HCT116 (cell line): ENCODE measurements at regions not wholly inside any gene's neighbourhood (a gene's known extent, or its start where the extent isn't known, plus 50 kb on each side); places are given as distances from the start of the nearest gene placed in this dataset.

Experiments used
- ATAC-seq: fragments of 200-7000 bp; cut with Tn5 transposase; 2 replicates; pipeline ENCODE4 v1.9.1; 2020; ENCODE audit warnings: mild to moderate bottlenecking, moderate library complexity
- BruUV-seq: library from RNA; stranded (reverse); fragments of 400-500 nt; replicated peaks from 2 replicates; lab custom pipeline; 2021; lab: Mats Ljungman, UMichigan
- CTCF ChIA-PET: fragments of 300-600 bp; sonication (Branson Sonifier 250); formaldehyde crosslinking; loops from one replicate; lab custom pipeline; 2021; ENCODE audit warnings: antibody characterized with exemption; lab: Charles Lee
- POLR2A ChIA-PET: fragments of 300-600, 350-600 bp; sonication (Branson Sonifier 250); formaldehyde crosslinking; loops from one replicate; lab custom pipeline; 2021; ENCODE audit warnings: antibody characterized with exemption; lab: Charles Lee
- RAD21 ChIA-PET, 2 experiments: fragments of 300-600 bp; sonication (Branson Sonifier 250); formaldehyde crosslinking; loops; one replicate each; lab custom pipeline; 2023; ENCODE audit warnings: low total read pairs in 2 of 2; ENCODE audit not compliant: uncharacterized antibody in 2 of 2, unreplicated experiment in 2 of 2, low non-redundant PET in 1 of 2; lab: Charles Lee
- DNase-seq: peaks from one replicate; pipeline ENCODE4 v3.0.0-alpha.2; 2010; ENCODE audit warnings: low read depth, low spot score
- H2AFZ ChIP-seq: fragments of 200-600 bp; shearing (Covaris generic), sonication (generic); 2 replicates; pipeline ENCODE4 v1.6.1; 2017; ENCODE audit warnings: low read depth, mixed run types, mixed read lengths, antibody characterized with exemption, low read length; ENCODE audit not compliant: poor library complexity, severe bottlenecking
- H3K27ac ChIP-seq: 2 replicates; pipeline ENCODE4 v1.5.1; 2012; ENCODE audit warnings: low read depth, low read length
- H3K27me3 ChIP-seq: fragments of 200-600 bp; sonication (generic); 2 replicates; pipeline ENCODE4 v1.6.1; 2016; ENCODE audit warnings: mixed run types, low read length, mixed read lengths; ENCODE audit not compliant: insufficient read depth
- H3K36me3 ChIP-seq, 2 experiments: fragments of 200-500 bp in 1 of 2; fragments of 200-600 bp in 1 of 2; sonication (Bioruptor generic) in 1 of 2; sonication (generic) in 1 of 2; 2 replicates each; pipeline versions ENCODE4 v1.5.1 to v1.6.1; 2014 to 2016; ENCODE audit warnings: low read length in 2 of 2, inconsistent platforms in 1 of 2, mixed read lengths in 1 of 2, mixed run types in 1 of 2; ENCODE audit not compliant: insufficient read depth in 2 of 2, control insufficient read depth in 1 of 2
- H3K4me1 ChIP-seq, 2 experiments: fragments of 200-600 bp in 1 of 2; sonication (generic) in 1 of 2; 2 replicates each; pipeline versions ENCODE4 v1.5.1 to v1.6.1; 2012 to 2017; ENCODE audit warnings: low read length in 2 of 2, inconsistent platforms in 1 of 2, mild to moderate bottlenecking in 1 of 2, mixed read lengths in 1 of 2, mixed run types in 1 of 2, moderate library complexity in 1 of 2; ENCODE audit not compliant: insufficient read depth in 2 of 2, control insufficient read depth in 1 of 2
- H3K4me2 ChIP-seq: fragments of 200-600 bp; sonication (generic); 2 replicates; pipeline ENCODE4 v1.6.1; 2017; ENCODE audit warnings: mixed run types, low read length, mixed read lengths
- H3K4me3 ChIP-seq, 2 experiments: fragments of 200-600 bp in 1 of 2; sonication (generic) in 1 of 2; replicated peaks in 1 of 2; 2 replicates each; pipeline ENCODE4 v1.5.1; 2011 to 2016; ENCODE audit warnings: low read length in 2 of 2, control low read depth in 1 of 2, low read depth in 1 of 2, mild to moderate bottlenecking in 1 of 2, mixed read lengths in 1 of 2, mixed run types in 1 of 2
- H3K79me2 ChIP-seq: fragments of 200-600 bp; sonication (generic); 2 replicates; pipeline ENCODE4 v1.6.1; 2017; ENCODE audit warnings: mild to moderate bottlenecking, mixed run types, low read length, moderate library complexity, mixed read lengths; ENCODE audit not compliant: insufficient read depth
- H3K9ac ChIP-seq: fragments of 200-600 bp; sonication (generic); 2 replicates; pipeline ENCODE4 v1.6.1; 2016; ENCODE audit warnings: low read length, mixed read lengths
- H3K9me2 ChIP-seq: fragments of 200-600 bp; sonication (generic), shearing (Covaris generic); 2 replicates; pipeline ENCODE4 v1.6.1; 2017; ENCODE audit warnings: mixed run types, mild to moderate bottlenecking, moderate library complexity; ENCODE audit not compliant: insufficient read depth
- H3K9me3 ChIP-seq, 2 experiments: fragments of 200-500 bp in 1 of 2; fragments of 200-600 bp in 1 of 2; sonication (Bioruptor generic) in 1 of 2; sonication (generic) in 1 of 2; 2 replicates each; pipeline ENCODE4 v1.6.1; 2014 to 2017; ENCODE audit warnings: low read length in 2 of 2, mixed read lengths in 2 of 2, inconsistent platforms in 1 of 2, low read depth in 1 of 2, mild to moderate bottlenecking in 1 of 2, mixed run types in 1 of 2, moderate library complexity in 1 of 2; ENCODE audit not compliant: control insufficient read depth in 1 of 2, insufficient read depth in 1 of 2
- H4K20me1 ChIP-seq: fragments of 200-600 bp; sonication (generic), shearing (Covaris generic); 2 replicates; pipeline ENCODE4 v1.6.1; 2017; ENCODE audit warnings: mixed run types, mild to moderate bottlenecking, moderate library complexity; ENCODE audit not compliant: insufficient read depth
- CBX3 ChIP-seq: IDR thresholded peaks from 2 replicates; pipeline ENCODE4 v1.6.1; 2012; ENCODE audit warnings: low read depth
- CEBPB ChIP-seq: IDR thresholded peaks from 2 replicates; pipeline ENCODE4 v1.6.1; 2012; ENCODE audit warnings: low read depth
- CTCF ChIP-seq, 3 experiments: fragments of 200-600 bp in 1 of 3; sonication (generic) in 1 of 3; IDR thresholded peaks in 2 of 3; conservative IDR thresholded peaks in 1 of 3; 2 replicates each; pipeline ENCODE4 v1.5.1; 2012 to 2017; ENCODE audit warnings: low read depth in 2 of 3, low read length in 2 of 3, antibody characterized with exemption in 1 of 3, borderline replicate concordance in 1 of 3, control low read depth in 1 of 3, mild to moderate bottlenecking in 1 of 3, mixed read lengths in 1 of 3, mixed run types in 1 of 3, moderate library complexity in 1 of 3; ENCODE audit not compliant: insufficient read depth in 1 of 3
- EGR1 ChIP-seq: IDR thresholded peaks from 2 replicates; pipeline ENCODE4 v1.6.1; 2012; ENCODE audit warnings: low read depth
- EZH2 ChIP-seq: fragments of 200-600 bp; sonication (generic); IDR thresholded peaks from 2 replicates; pipeline ENCODE4 v1.6.1; 2017; ENCODE audit warnings: antibody characterized with exemption, mixed run types
- MAX ChIP-seq: IDR thresholded peaks from 2 replicates; pipeline ENCODE4 v1.6.1; 2012
- POLR2A ChIP-seq: IDR thresholded peaks from 2 replicates; pipeline ENCODE4 v1.7.0; 2011; ENCODE audit warnings: borderline replicate concordance; ENCODE audit not compliant: insufficient read depth, insufficient read length; ENCODE audit errors: extremely low read depth
- SIN3A ChIP-seq: IDR thresholded peaks from 2 replicates; pipeline ENCODE4 v1.6.1; 2012; ENCODE audit warnings: low read depth
- SP1 ChIP-seq: IDR thresholded peaks from 2 replicates; pipeline ENCODE4 v1.6.1; 2012; ENCODE audit warnings: low read depth
- SRF ChIP-seq: IDR thresholded peaks from 2 replicates; pipeline ENCODE4 v1.6.1; 2012; ENCODE audit warnings: low read depth
- intact Hi-C: fragments of 100-400 bp; cut with micrococcal nuclease; formaldehyde crosslinking; loops from 2 replicates; pipeline ENCODE4 v1.10.0; 2022

DNA sequence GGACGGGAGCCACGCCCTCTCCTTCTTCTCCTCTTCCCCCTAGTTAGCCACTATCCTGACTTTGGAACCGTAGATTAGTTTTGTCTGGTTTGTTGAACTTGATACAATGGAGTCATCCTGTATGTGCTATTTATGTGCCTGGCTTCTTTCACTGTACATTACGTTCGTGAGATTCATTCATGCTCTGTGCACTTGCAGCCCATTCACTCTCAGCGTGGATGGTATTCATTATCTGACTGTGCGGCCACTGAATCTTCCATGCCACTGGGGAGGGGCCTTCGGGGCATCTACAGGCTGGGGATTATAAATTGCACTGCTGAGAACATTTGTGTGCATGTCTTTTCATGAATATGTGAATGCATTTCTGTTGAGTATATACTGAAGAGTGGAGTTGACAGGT lies 262.5 kb downstream of the CDH26 start (continued):
- TF ChIP-seq SP1, result no peak
- no peak for TF ChIP-seq EGR1
- TF ChIP-seq POLR2A, result no peak
- TF ChIP-seq SRF, result no peak
- TF ChIP-seq SIN3A, result no peak

DNA sequence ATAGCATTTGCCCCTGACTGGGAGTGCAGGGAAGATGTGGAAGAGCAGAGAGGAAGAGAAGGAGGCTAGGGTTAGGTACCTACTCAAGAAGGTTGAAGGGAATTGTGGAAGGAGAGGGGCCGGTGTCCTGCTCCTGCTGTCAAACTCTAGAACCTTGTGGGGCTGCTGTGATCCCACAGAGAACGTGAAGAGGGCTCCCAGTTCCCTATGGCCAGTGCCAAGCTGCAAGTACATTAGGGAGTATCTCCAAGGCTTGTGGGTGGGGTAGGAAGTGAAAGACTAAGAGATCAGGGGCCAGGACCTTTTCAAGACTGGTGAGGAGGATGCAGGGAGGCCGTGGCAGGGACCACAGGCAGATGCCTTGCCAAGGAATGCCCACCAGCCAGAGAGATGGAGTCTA lies 263.4 kb downstream of the CDH26 start:
- Histone ChIP-seq H3K4me3 (no peak overlapping the region), H3K4me1 (no peaks in the 10 kb centered on the region), H3K27me3 (no peaks in the 10 kb centered on the region), H3K9me3 (no peaks in the 10 kb centered on the region), H3K27ac (no peak overlapping the region), H3K9me2 (no peaks in the 10 kb centered on the region), H3K4me2 (no peak overlapping the region), H3K36me3 (no peaks in the 10 kb centered on the region), H4K20me1 (no peaks in the 10 kb centered on the region), H3K79me2 (no peaks in the 10 kb centered on the region), H2AFZ (no peak overlapping the region), H3K9ac (no peak overlapping the region)
- CTCF ChIA-PET, result no interaction called here
- RAD21 ChIA-PET, result no interaction called here
- TF ChIP-seq CTCF (IDR thresholded peaks at IDR 0.05 in 2 of 3, conservative IDR thresholded peaks at IDR 0.05 in 1 of 3; ENCODE audit: borderline replicate concordance in 1 of 3, insufficient read depth in 1 of 3, low read depth in 2 of 3, low read length in 2 of 3) (no peak), SRF (no peak), CEBPB (no peak)
- POLR2A ChIA-PET, result no interaction called here
- intact Hi-C loops, result no loop called here
- ATAC-seq (no peak), DNase-seq (no peak)
- BruUV-seq, result no TSS peak

DNA sequence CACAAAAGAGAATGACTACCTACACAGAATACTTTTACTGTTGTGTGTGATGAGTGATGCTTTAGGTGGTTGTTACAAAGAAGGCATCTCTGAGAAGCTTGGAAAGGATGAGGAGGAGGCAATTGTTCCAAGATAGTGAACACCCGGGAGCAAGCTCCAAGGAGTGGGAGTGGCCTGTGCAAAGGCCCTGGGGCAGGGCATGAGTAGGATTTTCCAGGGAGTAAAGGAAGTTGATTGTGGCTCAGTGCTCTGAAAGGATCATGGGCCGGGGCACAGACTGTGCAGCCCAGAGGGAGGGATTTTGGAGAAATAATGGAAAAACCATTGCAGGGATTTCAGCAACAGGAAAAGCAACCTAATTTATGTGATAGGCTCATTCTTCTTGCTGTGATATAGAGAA lies 264.3 kb downstream of the CDH26 start:
- no peak for TF ChIP-seq MAX
- TF ChIP-seq EGR1, result no peak
- no peak for TF ChIP-seq CBX3
- TF ChIP-seq EZH2, result no peak
- TF ChIP-seq, all 23 proteins: peak for 0
- no peaks in the 10 kb centered on the region for H3K79me2 ChIP-seq
- RAD21 ChIA-PET, result no interaction called here
- H3K4me3 ChIP-seq, result no peak overlapping the region
- H3K4me2 ChIP-seq, result no peak overlapping the region
- no peak overlapping the region for H3K9ac ChIP-seq
- intact Hi-C loops, result no loop called here
- H2AFZ ChIP-seq, result no peak overlapping the region
- DNase-seq (no peak), ATAC-seq (no peak)
- no peaks in the 10 kb centered on the region for H3K36me3 ChIP-seq
- H3K4me1 ChIP-seq, result no peaks in the 10 kb centered on the region
- BruUV-seq, result no TSS peak
- H3K27me3 ChIP-seq, result no peaks in the 10 kb centered on the region
- no peaks in the 10 kb centered on the region for H3K9me3 ChIP-seq
- POLR2A ChIA-PET, result no interaction called here
- CTCF ChIA-PET, result no interaction called here
- H3K9me2 ChIP-seq, result no peaks in the 10 kb centered on the region
- H3K27ac ChIP-seq, result no peak overlapping the region
- no peaks in the 10 kb centered on the region for H4K20me1 ChIP-seq
